ENCODE measurements at regions not wholly inside any gene's neighbourhood (a gene's known extent, or its start where the extent isn't known, plus 50 kb on each side); places are given as distances from the start of the nearest gene placed in this dataset.

- TF ChIP-seq CEBPB (IDR thresholded peaks at IDR 0.05): peak; percentile 20; the same call in 1 of the 2 replicates
- no peak for TF ChIP-seq MAX (IDR thresholded peaks at IDR 0.05)
- peak; percentile 56 for TF ChIP-seq NFIC (IDR thresholded peaks at IDR 0.05)
Observed at GRCh38 chr6:130674604-130675003, 152.6 kb upstream of the SMLR1 start.

DNA sequence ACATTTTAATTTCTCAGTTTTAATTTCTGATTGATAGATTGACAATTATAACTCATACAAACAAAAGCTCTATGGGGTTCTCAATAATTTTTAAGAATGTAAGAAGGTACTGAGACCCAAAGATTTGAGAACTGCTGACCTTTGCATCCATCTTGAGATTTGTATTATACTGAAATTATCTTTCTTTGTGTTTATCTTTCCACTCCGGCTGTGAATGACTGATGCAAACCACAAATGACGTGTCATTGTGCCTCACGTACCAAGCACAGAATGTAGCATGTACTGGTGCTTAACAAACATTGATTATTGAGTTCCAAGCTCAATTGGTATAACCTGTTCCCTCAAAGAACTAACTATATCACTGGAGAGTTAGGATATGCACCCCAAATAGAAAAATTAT, 152.1 kb upstream of the SMLR1 start:
- TF ChIP-seq CEBPB (IDR thresholded peaks at IDR 0.05): no peak
- no peak for TF ChIP-seq MAX (IDR thresholded peaks at IDR 0.05)

- TF ChIP-seq NFIC (IDR thresholded peaks at IDR 0.05) (no peak), TAF1 (IDR thresholded peaks at IDR 0.05; ENCODE audit: low read depth) (no peak), RAD21 (IDR thresholded peaks at IDR 0.05; ENCODE audit: low read depth) (no peak), FOXM1 (IDR thresholded peaks at IDR 0.05; ENCODE audit: borderline replicate concordance, low read depth) (no peak), MAX (IDR thresholded peaks at IDR 0.05) (no peak), REST (IDR thresholded peaks at IDR 0.05; ENCODE audit: low read depth) (no peak), TCF12 (IDR thresholded peaks at IDR 0.05; ENCODE audit: low read depth) (no peak), TEAD4 (IDR thresholded peaks at IDR 0.05) (no peak), EP300 (IDR thresholded peaks at IDR 0.05; ENCODE audit: borderline replicate concordance) (no peak)
Observed at GRCh38 chr6:130676077-130676772, 151.0 kb upstream of the SMLR1 start.

DNA sequence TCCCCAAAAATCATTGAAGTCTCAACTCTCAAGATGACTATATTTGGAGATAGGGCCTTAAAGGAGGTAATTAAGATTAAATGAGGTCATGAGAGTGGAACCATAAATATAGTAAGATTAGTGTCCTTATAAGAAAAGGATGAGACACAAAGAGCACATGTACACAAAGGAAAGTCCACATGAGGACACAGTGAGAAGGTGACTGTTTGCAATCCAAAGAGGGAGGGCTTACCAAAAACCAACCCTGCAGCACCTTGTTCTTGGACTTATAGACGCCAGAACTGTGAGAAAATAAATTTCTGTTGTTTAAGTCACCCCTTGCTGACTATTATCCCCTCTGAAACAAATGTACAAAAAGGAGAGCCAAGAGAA, 150.4 kb upstream of the SMLR1 start:
- TF ChIP-seq MAX (IDR thresholded peaks at IDR 0.05) (no peak), EGR1 (IDR thresholded peaks at IDR 0.05) (no peak), NFIC (IDR thresholded peaks at IDR 0.05) (no peak), ZBTB7A (IDR thresholded peaks at IDR 0.05; ENCODE audit: low read depth) (no peak), TCF12 (IDR thresholded peaks at IDR 0.05; ENCODE audit: low read depth) (no peak), USF1 (IDR thresholded peaks at IDR 0.05) (no peak), FOXM1 (IDR thresholded peaks at IDR 0.05; ENCODE audit: borderline replicate concordance, low read depth) (no peak), TAF1 (IDR thresholded peaks at IDR 0.05; ENCODE audit: low read depth) (no peak), CREB1 (IDR thresholded peaks at IDR 0.05; ENCODE audit: low read depth) (no peak), CEBPB (IDR thresholded peaks at IDR 0.05) (no peak), REST (IDR thresholded peaks at IDR 0.05; ENCODE audit: low read depth) (no peak)

- no peak for TF ChIP-seq TAF1 (IDR thresholded peaks at IDR 0.05; ENCODE audit: low read depth)
- no peak for TF ChIP-seq ZBTB7A (IDR thresholded peaks at IDR 0.05; ENCODE audit: low read depth)
- no peak for TF ChIP-seq NFIC (IDR thresholded peaks at IDR 0.05)
- TF ChIP-seq USF1 (IDR thresholded peaks at IDR 0.05): no peak
- no peak for TF ChIP-seq RAD21 (IDR thresholded peaks at IDR 0.05; ENCODE audit: low read depth)
- no peak for TF ChIP-seq YY1 (IDR thresholded peaks at IDR 0.05; ENCODE audit: low read depth)
- no peak for TF ChIP-seq TEAD4 (IDR thresholded peaks at IDR 0.05)
Observed at GRCh38 chr6:130677312-130677711, 149.9 kb upstream of the SMLR1 start.

GRCh38 chr6:130677766-130678165, 149.4 kb upstream of the SMLR1 start:
- TF ChIP-seq REST (IDR thresholded peaks at IDR 0.05; ENCODE audit: low read depth) (no peak), CREB1 (IDR thresholded peaks at IDR 0.05; ENCODE audit: low read depth) (no peak), NFIC (IDR thresholded peaks at IDR 0.05) (no peak), TCF12 (IDR thresholded peaks at IDR 0.05; ENCODE audit: low read depth) (no peak), YY1 (IDR thresholded peaks at IDR 0.05; ENCODE audit: low read depth) (no peak), EGR1 (IDR thresholded peaks at IDR 0.05) (no peak), TEAD4 (IDR thresholded peaks at IDR 0.05) (no peak), ZBTB7A (IDR thresholded peaks at IDR 0.05; ENCODE audit: low read depth) (no peak), MAX (IDR thresholded peaks at IDR 0.05) (no peak), FOXM1 (IDR thresholded peaks at IDR 0.05; ENCODE audit: borderline replicate concordance, low read depth) (no peak), EP300 (IDR thresholded peaks at IDR 0.05; ENCODE audit: borderline replicate concordance) (no peak)
